Neuron (in vitro differentiated cells): ENCODE measurements at regions not wholly inside any gene's neighbourhood (a gene's known extent, or its start where the extent isn't known, plus 50 kb on each side); places are given as distances from the start of the nearest gene placed in this dataset.
"Not testable (repeated sequence)": the region's sequence is repeated elsewhere in the genome, so short reads cannot be mapped to it uniquely, and the experiment has no call there.

Experiments
- H2AFZ ChIP-seq: one replicate; pipeline ENCODE4 v1.6.1; 2013; ENCODE audit warnings: low read depth, mild to moderate bottlenecking, inconsistent platforms, low read length, moderate library complexity
- H3K27me3 ChIP-seq: one replicate; pipeline ENCODE4 v1.6.1; 2013; ENCODE audit warnings: low read length; ENCODE audit not compliant: insufficient read depth
- H3K36me3 ChIP-seq: one replicate; pipeline ENCODE4 v1.6.1; 2013; ENCODE audit warnings: low read length; ENCODE audit not compliant: insufficient read depth
- H3K4me1 ChIP-seq: one replicate; pipeline ENCODE4 v1.6.1; 2013; ENCODE audit warnings: low read length; ENCODE audit not compliant: insufficient read depth
- H3K4me3 ChIP-seq: 2 replicates; pipeline ENCODE4 v1.5.1; 2013; ENCODE audit warnings: mild to moderate bottlenecking, low read length, moderate library complexity
- H3K9me3 ChIP-seq: one replicate; pipeline ENCODE4 v1.6.1; 2013; ENCODE audit warnings: low read length

DNA sequence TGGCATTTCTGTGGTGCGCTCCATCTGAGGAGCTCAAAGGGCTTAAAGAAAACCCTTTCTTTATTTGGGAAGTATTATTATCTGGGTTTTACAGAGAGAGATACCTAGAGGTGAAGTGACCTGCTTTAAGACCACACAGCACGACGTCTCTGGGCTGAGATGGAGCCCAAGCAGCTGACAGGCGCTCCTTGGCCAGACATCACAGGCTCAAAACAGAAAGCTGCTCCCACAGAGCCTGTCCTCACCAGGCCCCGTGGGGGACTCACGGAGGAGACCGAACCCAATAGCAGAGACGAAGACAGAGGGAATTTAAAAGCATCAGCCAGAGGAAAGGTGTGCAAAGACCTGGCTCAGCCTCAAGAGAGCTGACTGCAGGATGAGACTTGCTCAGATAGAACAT is 175.9 kb upstream of the IRF2BP2 start:
- H3K4me3 ChIP-seq, H3K9me3 ChIP-seq, H3K27me3 ChIP-seq, H3K4me1 ChIP-seq, H3K36me3 ChIP-seq, H2AFZ ChIP-seq: not testable (repeated sequence)

DNA sequence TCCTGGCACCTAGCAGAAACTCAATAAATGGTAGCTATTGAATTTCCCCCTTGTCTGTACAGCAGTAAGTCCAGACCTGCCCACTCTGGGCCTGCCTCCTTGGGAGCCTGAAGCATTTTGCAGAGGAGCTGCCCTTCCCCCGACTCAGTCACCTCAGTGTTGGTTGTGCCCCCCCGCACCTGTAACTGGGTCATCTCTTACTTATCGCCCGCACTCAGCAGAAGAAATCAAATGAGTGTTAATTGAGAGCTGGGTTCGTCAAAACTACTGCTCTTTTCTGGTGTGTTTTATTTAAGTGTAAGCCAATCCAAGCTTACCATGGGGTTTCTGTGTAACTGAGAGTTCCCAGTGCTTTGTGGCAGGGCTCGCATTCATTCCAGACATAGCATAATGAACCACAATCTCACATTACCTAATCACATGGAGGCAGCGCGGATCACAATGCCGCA is 175.5 kb upstream of the IRF2BP2 start:
- H3K36me3 ChIP-seq, H3K4me1 ChIP-seq: not testable (repeated sequence)

GRCh38 chr1:234784108-234784507 is 174.1 kb upstream of the IRF2BP2 start:
- H2AFZ ChIP-seq, H3K4me1 ChIP-seq, H3K27me3 ChIP-seq, H3K9me3 ChIP-seq, H3K4me3 ChIP-seq, H3K36me3 ChIP-seq: not testable (repeated sequence)

More for the DNA sequence above, 175.5 kb upstream of the IRF2BP2 start:
- H3K27me3 ChIP-seq, H3K9me3 ChIP-seq, H2AFZ ChIP-seq, H3K4me3 ChIP-seq: not testable (repeated sequence)

- Histone ChIP-seq H2AFZ (no peak overlapping the region), H3K27me3 (peaks cover 4% of the 10 kb centered on the region), H3K36me3 (no peaks in the 10 kb centered on the region), H3K9me3 (no peaks in the 10 kb centered on the region), H3K4me3 (no peak overlapping the region), H3K4me1 (no peaks in the 10 kb centered on the region)
Measured at GRCh38 chr1:234782791-234783190, 172.8 kb upstream of the IRF2BP2 start.

GRCh38 chr1:234782105-234782751 is 172.2 kb upstream of the IRF2BP2 start:
- no peak overlapping the region for H2AFZ ChIP-seq
- H3K4me1 ChIP-seq, result no peaks in the 10 kb centered on the region
- no peaks in the 10 kb centered on the region for H3K36me3 ChIP-seq
- no peak overlapping the region for H3K4me3 ChIP-seq
- H3K9me3 ChIP-seq, result no peaks in the 10 kb centered on the region
- peaks cover 4% of the 10 kb centered on the region for H3K27me3 ChIP-seq

GRCh38 chr1:234781241-234782065 is 171.5 kb upstream of the IRF2BP2 start:
- H2AFZ ChIP-seq, result no peak overlapping the region
- H3K9me3 ChIP-seq, result peaks cover 1% of the 10 kb centered on the region
- H3K27me3 ChIP-seq, result peaks cover 6% of the 10 kb centered on the region
- no peaks in the 10 kb centered on the region for H3K36me3 ChIP-seq
- no peaks in the 10 kb centered on the region for H3K4me1 ChIP-seq
- H3K4me3 ChIP-seq, result no peak overlapping the region

DNA sequence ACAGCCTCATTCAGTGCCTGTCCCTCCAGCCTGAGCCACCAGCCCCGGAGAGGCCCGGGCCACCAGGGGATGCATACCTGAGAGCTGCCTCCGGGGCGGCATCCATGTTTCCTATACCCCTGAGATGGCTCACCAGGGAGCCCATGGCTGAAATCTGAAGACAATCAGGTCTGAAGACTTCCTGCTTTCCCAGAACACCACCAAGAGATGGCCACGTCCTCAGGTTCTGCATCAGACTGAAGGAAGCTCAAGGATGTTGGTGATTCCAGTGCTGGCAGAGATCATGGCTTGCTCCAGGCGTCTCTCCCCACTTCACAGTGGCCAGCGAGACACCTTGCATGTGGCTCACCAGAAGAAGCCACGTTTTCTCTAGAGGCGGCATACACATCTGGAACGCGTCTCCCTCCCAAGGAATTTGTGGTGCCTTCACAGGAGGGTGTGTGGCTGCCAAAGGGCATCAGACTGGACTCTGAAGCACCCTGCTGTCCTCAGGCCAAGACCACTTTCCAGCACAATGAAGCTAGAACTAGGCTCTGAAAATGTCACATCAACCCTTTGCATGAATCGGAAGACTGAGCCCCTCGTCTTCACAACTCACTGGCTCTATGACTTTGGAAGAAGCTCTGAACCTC is 170.7 kb upstream of the IRF2BP2 start:
- peaks cover 7% of the 10 kb centered on the region for H3K27me3 ChIP-seq
- H3K4me1 ChIP-seq, result no peaks in the 10 kb centered on the region
- H2AFZ ChIP-seq, result no peak overlapping the region
- peaks cover 3% of the 10 kb centered on the region for H3K9me3 ChIP-seq
- no peak overlapping the region for H3K4me3 ChIP-seq
- H3K36me3 ChIP-seq, result no peaks in the 10 kb centered on the region

- peaks cover 3% of the 10 kb centered on the region for H3K9me3 ChIP-seq
- peaks cover 7% of the 10 kb centered on the region for H3K27me3 ChIP-seq
- no peak overlapping the region for H2AFZ ChIP-seq
- no peaks in the 10 kb centered on the region for H3K36me3 ChIP-seq
- no peak overlapping the region for H3K4me3 ChIP-seq
- no peaks in the 10 kb centered on the region for H3K4me1 ChIP-seq
Measured at GRCh38 chr1:234780112-234780511, 170.1 kb upstream of the IRF2BP2 start.

- not testable (repeated sequence) for H3K9me3 ChIP-seq, H2AFZ ChIP-seq, H3K36me3 ChIP-seq, H3K4me3 ChIP-seq, H3K4me1 ChIP-seq, H3K27me3 ChIP-seq
Measured at GRCh38 chr1:234779600-234779999, 169.6 kb upstream of the IRF2BP2 start.

DNA sequence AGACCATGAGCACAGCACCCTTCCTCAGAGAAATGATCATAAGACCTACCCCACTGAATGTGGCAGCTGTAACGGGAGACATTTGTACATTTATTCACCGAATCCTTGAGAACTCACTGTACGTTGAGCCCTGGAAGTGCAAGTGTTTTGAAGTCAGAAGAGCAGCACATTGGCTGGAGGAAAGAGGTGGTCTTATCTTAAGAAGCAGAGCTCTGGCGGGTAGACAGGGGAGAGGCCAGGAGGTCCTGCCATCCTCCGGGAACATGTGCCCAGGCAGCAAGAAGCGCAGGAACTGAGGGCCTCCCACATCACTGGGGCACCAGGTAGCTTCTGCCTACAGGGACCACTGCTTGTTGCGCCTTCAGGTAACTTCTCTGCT is 169.2 kb upstream of the IRF2BP2 start:
- H3K36me3 ChIP-seq, result no peaks in the 10 kb centered on the region
- no peaks in the 10 kb centered on the region for H3K4me1 ChIP-seq
- no peak overlapping the region for H2AFZ ChIP-seq
- peaks cover 7% of the 10 kb centered on the region for H3K27me3 ChIP-seq
- H3K4me3 ChIP-seq, result no peak overlapping the region
- H3K9me3 ChIP-seq, result peaks cover 3% of the 10 kb centered on the region

DNA sequence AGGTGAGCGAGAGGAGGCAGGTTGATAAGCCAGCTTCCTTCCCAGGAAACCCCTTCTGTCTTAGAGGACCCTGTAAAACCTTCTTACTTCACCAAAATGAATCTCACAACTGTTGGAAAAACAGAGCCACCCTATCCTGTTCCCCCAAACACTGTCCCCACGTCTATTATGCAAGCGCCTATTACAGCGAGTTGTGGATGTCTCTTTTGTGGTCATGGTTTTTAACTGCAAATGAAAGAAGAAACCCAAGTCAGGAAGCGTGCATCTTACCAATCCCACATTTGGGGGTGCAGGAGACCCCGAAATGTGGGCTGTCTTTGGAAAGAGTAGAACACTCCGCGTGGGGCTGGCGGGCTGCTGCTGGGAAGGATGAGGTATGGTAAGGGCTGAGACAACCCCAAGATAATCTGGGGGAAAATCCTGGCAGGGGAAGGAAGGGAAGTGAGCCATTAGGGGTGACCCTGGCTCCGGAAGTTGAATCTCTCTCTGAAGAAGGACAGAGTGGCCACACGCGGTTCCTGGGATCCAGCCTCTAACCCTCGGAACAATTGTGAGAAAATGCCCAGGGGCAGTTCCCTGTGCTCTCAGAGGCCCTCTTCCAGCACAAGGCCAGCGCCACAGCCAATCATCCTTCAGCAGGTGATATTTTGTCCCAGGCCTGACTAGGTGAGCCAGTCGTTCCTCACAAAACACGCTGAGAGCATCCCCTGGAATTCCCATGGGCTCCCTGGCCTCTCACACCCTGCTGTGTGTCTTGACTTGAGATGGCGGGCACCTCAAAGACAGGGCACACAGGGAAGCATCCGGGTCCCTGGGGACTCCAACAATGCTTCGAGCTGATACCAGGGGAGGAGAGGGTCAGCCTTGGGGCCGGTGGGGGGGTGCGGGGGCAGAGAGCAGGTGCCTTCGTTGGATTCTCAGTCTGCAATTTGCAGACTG is 168.5 kb upstream of the IRF2BP2 start:
- Histone ChIP-seq H3K4me1 (no peaks in the 10 kb centered on the region), H2AFZ (no peak overlapping the region), H3K36me3 (no peaks in the 10 kb centered on the region), H3K27me3 (peaks cover 7% of the 10 kb centered on the region), H3K4me3 (no peak overlapping the region), H3K9me3 (peaks cover 3% of the 10 kb centered on the region)

DNA sequence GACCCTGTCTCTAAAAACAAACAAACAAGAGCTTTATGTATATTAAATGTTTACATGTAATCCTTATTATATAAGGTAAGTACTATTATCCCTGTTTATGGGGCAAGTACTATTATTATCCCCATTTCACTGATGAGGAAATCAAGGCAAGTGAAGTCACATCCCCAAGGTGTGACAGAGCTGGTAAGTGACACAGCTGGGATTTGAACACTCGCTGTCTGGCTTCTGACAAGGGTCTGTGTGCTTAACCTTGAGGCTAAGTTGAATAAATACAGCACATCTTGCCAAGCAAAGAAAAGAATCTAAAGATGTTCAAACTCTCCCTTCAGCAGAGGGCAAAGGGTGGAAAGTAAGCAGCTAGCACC is 167.9 kb upstream of the IRF2BP2 start:
- H3K4me1 ChIP-seq, result no peaks in the 10 kb centered on the region
- H3K9me3 ChIP-seq, result peaks cover 3% of the 10 kb centered on the region
- no peak overlapping the region for H2AFZ ChIP-seq
- peaks cover 7% of the 10 kb centered on the region for H3K27me3 ChIP-seq
- no peaks in the 10 kb centered on the region for H3K36me3 ChIP-seq
- no peak overlapping the region for H3K4me3 ChIP-seq
